CD8-positive, alpha-beta memory T cell (primary cell): ENCODE measurements at regions not wholly inside any gene's neighbourhood (a gene's known extent, or its start where the extent isn't known, plus 50 kb on each side); places are given as distances from the start of the nearest gene placed in this dataset.
"Not testable (repeated sequence)": the region's sequence is repeated elsewhere in the genome, so short reads cannot be mapped to it uniquely, and the experiment has no call there.

Experiments
- CTCF ChIA-PET: fragments of 350-600 bp; sonication (Branson Sonifier 250); formaldehyde crosslinking; loops from one replicate; lab custom pipeline; 2021; ENCODE audit warnings: antibody characterized with exemption; lab: Charles Lee
- POLR2A ChIA-PET: fragments of 350-600 bp; sonication (Branson Sonifier 250); formaldehyde crosslinking; loops from one replicate; lab custom pipeline; 2021; ENCODE audit warnings: antibody characterized with exemption; lab: Charles Lee
- DNase-seq, 5 donors: peaks; one replicate each; pipeline versions ENCODE4 v3.0.0 to v3.0.0-alpha.2; 2020 to 2022; ENCODE audit warnings: mixed read lengths in 1 of 5
- H3K27ac ChIP-seq: one replicate; pipeline ENCODE4 v1.7.0; 2013; ENCODE audit warnings: low read depth, mild to moderate bottlenecking, low read length, moderate library complexity
- H3K27me3 ChIP-seq: 2 replicates; pipeline ENCODE4 v1.7.0; 2013; ENCODE audit warnings: low read length, mild to moderate bottlenecking; ENCODE audit not compliant: insufficient read depth, poor library complexity, severe bottlenecking
- H3K36me3 ChIP-seq: 2 replicates; pipeline ENCODE4 v1.7.0; 2013; ENCODE audit warnings: mild to moderate bottlenecking, low read length, moderate library complexity; ENCODE audit not compliant: insufficient read depth
- H3K4me1 ChIP-seq: 2 replicates; pipeline ENCODE4 v1.7.0; 2013; ENCODE audit warnings: mild to moderate bottlenecking, low read length, moderate library complexity; ENCODE audit not compliant: insufficient read depth
- H3K4me3 ChIP-seq: 2 replicates; pipeline ENCODE4 v1.7.0; 2013; ENCODE audit warnings: mild to moderate bottlenecking, low read length
- H3K9me3 ChIP-seq: 2 replicates; pipeline ENCODE4 v1.7.0; 2013; ENCODE audit warnings: mild to moderate bottlenecking, low read length
- H3K27ac Mint-ChIP-seq, 8 donors: one replicate each; pipeline ENCODE4 v1.8.0; 2020 to 2021; ENCODE audit warnings: mixed read lengths in 8 of 8, mild to moderate bottlenecking in 6 of 8, inconsistent platforms in 3 of 8, moderate library complexity in 3 of 8
- H3K27me3 Mint-ChIP-seq, 2 donors: one replicate each; pipeline ENCODE4 v1.8.0; 2020 to 2021; ENCODE audit warnings: mixed read lengths in 2 of 2, mild to moderate bottlenecking in 1 of 2, moderate library complexity in 1 of 2
- H3K36me3 Mint-ChIP-seq, 3 donors: one replicate each; pipeline ENCODE4 v1.8.0; 2020 to 2021; ENCODE audit warnings: mixed read lengths in 3 of 3, inconsistent platforms in 1 of 3, mild to moderate bottlenecking in 1 of 3
- H3K4me1 Mint-ChIP-seq, 3 donors: one replicate each; pipeline ENCODE4 v1.8.0; 2020 to 2021; ENCODE audit warnings: mixed read lengths in 3 of 3, inconsistent platforms in 1 of 3, mild to moderate bottlenecking in 1 of 3
- H3K4me3 Mint-ChIP-seq, 7 donors: one replicate each; pipeline ENCODE4 v1.8.0; 2020 to 2021; ENCODE audit warnings: mixed read lengths in 7 of 7, mild to moderate bottlenecking in 6 of 7, moderate library complexity in 4 of 7, inconsistent platforms in 2 of 7
- H3K9me3 Mint-ChIP-seq, 5 donors: one replicate each; pipeline ENCODE4 v1.8.0; 2020 to 2022; ENCODE audit warnings: mixed read lengths in 5 of 5, mild to moderate bottlenecking in 3 of 5, moderate library complexity in 2 of 5, inconsistent platforms in 1 of 5

- H3K27me3 ChIP-seq, result no peaks in the 10 kb centered on the region
- Mint-ChIP-seq H3K36me3 (no peaks in the 10 kb centered on the region), H3K4me1 (no peaks in the 10 kb centered on the region), H3K4me3 (no peak overlapping the region), H3K27me3 (no peaks in the 10 kb centered on the region), H3K27ac (no peak overlapping the region), H3K9me3 (peaks cover 0 to 17% (median 4%) of the 10 kb centered on the region in 5 donors)
- CTCF ChIA-PET, result no interaction called here
- POLR2A ChIA-PET, result no interaction called here
- H3K4me1 ChIP-seq, result no peaks in the 10 kb centered on the region
- no peak overlapping the region for H3K4me3 ChIP-seq
- H3K27ac ChIP-seq, result no peak overlapping the region
- no peaks in the 10 kb centered on the region for H3K9me3 ChIP-seq
- DNase-seq, result no peak
- H3K36me3 ChIP-seq, result no peaks in the 10 kb centered on the region
Observed at GRCh38 chr6:98054453-98054852, 771.4 kb upstream of the MMS22L start.

- CTCF ChIA-PET, result no interaction called here
- no peaks in the 10 kb centered on the region for H3K36me3 Mint-ChIP-seq
Observed at GRCh38 chr6:98056955-98057354, 773.9 kb upstream of the MMS22L start.

GRCh38 chr6:98067375-98067774 lies 767.0 kb upstream of the POU3F2 start:
- Mint-ChIP-seq H3K36me3 (no peaks in the 10 kb centered on the region), H3K4me3 (no peak overlapping the region), H3K27ac (no peak overlapping the region), H3K4me1 (no peaks in the 10 kb centered on the region), H3K27me3 (no peaks in the 10 kb centered on the region), H3K9me3 (peaks cover 0 to 25% (median 2%) of the 10 kb centered on the region in 5 donors)
- POLR2A ChIA-PET, result no interaction called here
- Histone ChIP-seq H3K27ac (no peak overlapping the region), H3K4me3 (no peak overlapping the region), H3K4me1 (no peaks in the 10 kb centered on the region), H3K36me3 (no peaks in the 10 kb centered on the region), H3K27me3 (no peaks in the 10 kb centered on the region), H3K9me3 (no peaks in the 10 kb centered on the region)
- no peak for DNase-seq
- CTCF ChIA-PET, result no interaction called here

More at GRCh38 chr6:98056955-98057354, 773.9 kb upstream of the MMS22L start:
- Histone ChIP-seq H3K4me3 (no peak overlapping the region), H3K4me1 (no peaks in the 10 kb centered on the region), H3K36me3 (no peaks in the 10 kb centered on the region), H3K27ac (no peak overlapping the region), H3K27me3 (no peaks in the 10 kb centered on the region), H3K9me3 (no peaks in the 10 kb centered on the region)
- Mint-ChIP-seq H3K9me3 (peaks cover 0 to 17% (median 0%) of the 10 kb centered on the region in 5 donors), H3K4me1 (no peaks in the 10 kb centered on the region), H3K27me3 (no peaks in the 10 kb centered on the region), H3K27ac (no peak overlapping the region), H3K4me3 (no peak overlapping the region)
- POLR2A ChIA-PET, result no interaction called here
- no peak for DNase-seq

GRCh38 chr6:98088537-98088936 lies 745.8 kb upstream of the POU3F2 start:
- H3K27ac Mint-ChIP-seq, H3K27me3 ChIP-seq, H3K36me3 ChIP-seq, H3K27me3 Mint-ChIP-seq, H3K36me3 Mint-ChIP-seq, H3K27ac ChIP-seq, POLR2A ChIA-PET, H3K4me1 Mint-ChIP-seq, H3K4me1 ChIP-seq, H3K9me3 ChIP-seq, H3K4me3 Mint-ChIP-seq, CTCF ChIA-PET, H3K4me3 ChIP-seq: not testable (repeated sequence)
- peaks cover 0 to 22% (median 8%) of the 10 kb centered on the region in 5 donors for H3K9me3 Mint-ChIP-seq
- DNase-seq, result peak in 1 of 5 donors; percentile 24

- no peaks in the 10 kb centered on the region for H3K27me3 Mint-ChIP-seq
- no peak overlapping the region for H3K4me3 Mint-ChIP-seq
- H3K27me3 ChIP-seq, result no peaks in the 10 kb centered on the region
- H3K4me3 ChIP-seq, result no peak overlapping the region
- H3K27ac Mint-ChIP-seq, result no peak overlapping the region
- H3K36me3 Mint-ChIP-seq, result no peaks in the 10 kb centered on the region
- no peaks in the 10 kb centered on the region for H3K4me1 Mint-ChIP-seq
- H3K9me3 ChIP-seq, result no peaks in the 10 kb centered on the region
- DNase-seq, result no peak
- peaks cover 0 to 11% (median 4%) of the 10 kb centered on the region in 5 donors for H3K9me3 Mint-ChIP-seq
- no peaks in the 10 kb centered on the region for H3K36me3 ChIP-seq
- POLR2A ChIA-PET, result no interaction called here
- CTCF ChIA-PET, result no interaction called here
- no peak overlapping the region for H3K27ac ChIP-seq
- H3K4me1 ChIP-seq, result no peaks in the 10 kb centered on the region
Observed at GRCh38 chr6:98092331-98092730, 742.0 kb upstream of the POU3F2 start.

- H3K4me1 Mint-ChIP-seq, result no peaks in the 10 kb centered on the region
- ChIA-PET CTCF (no interaction called here), POLR2A (no interaction called here)
- H3K27me3 ChIP-seq, result no peaks in the 10 kb centered on the region
- H3K27me3 Mint-ChIP-seq, result no peaks in the 10 kb centered on the region
- H3K4me1 ChIP-seq, result no peaks in the 10 kb centered on the region
- no peak overlapping the region for H3K27ac Mint-ChIP-seq
- DNase-seq, result no peak
- no peaks in the 10 kb centered on the region for H3K9me3 ChIP-seq
- no peak overlapping the region for H3K4me3 ChIP-seq
- H3K36me3 Mint-ChIP-seq, result no peaks in the 10 kb centered on the region
- H3K9me3 Mint-ChIP-seq, result peaks cover 0 to 10% (median 3%) of the 10 kb centered on the region in 5 donors
- no peak overlapping the region for H3K4me3 Mint-ChIP-seq
- H3K36me3 ChIP-seq, result no peaks in the 10 kb centered on the region
- H3K27ac ChIP-seq, result no peak overlapping the region
Observed at GRCh38 chr6:98094696-98095095, 739.7 kb upstream of the POU3F2 start.

- ChIA-PET CTCF (no interaction called here), POLR2A (no interaction called here)
- Histone ChIP-seq H3K4me1 (no peaks in the 10 kb centered on the region), H3K27ac (no peak overlapping the region), H3K27me3 (no peaks in the 10 kb centered on the region), H3K9me3 (no peaks in the 10 kb centered on the region), H3K36me3 (no peaks in the 10 kb centered on the region), H3K4me3 (no peak overlapping the region)
- H3K36me3 Mint-ChIP-seq, result no peaks in the 10 kb centered on the region
- no peak overlapping the region for H3K4me3 Mint-ChIP-seq
- no peak overlapping the region for H3K27ac Mint-ChIP-seq
- DNase-seq, result no peak
- H3K4me1 Mint-ChIP-seq, result no peaks in the 10 kb centered on the region
- H3K27me3 Mint-ChIP-seq, result no peaks in the 10 kb centered on the region
- H3K9me3 Mint-ChIP-seq, result peaks cover 0 to 29% (median 12%) of the 10 kb centered on the region in 5 donors
Observed at GRCh38 chr6:98107801-98108200, 726.6 kb upstream of the POU3F2 start.

GRCh38 chr6:98116455-98116854 lies 717.9 kb upstream of the POU3F2 start:
- Histone ChIP-seq H3K4me1 (no peaks in the 10 kb centered on the region), H3K4me3 (no peak overlapping the region), H3K27ac (no peak overlapping the region), H3K27me3 (no peaks in the 10 kb centered on the region), H3K36me3 (no peaks in the 10 kb centered on the region), H3K9me3 (no peaks in the 10 kb centered on the region)
- H3K9me3 Mint-ChIP-seq, result peaks cover 0 to 11% (median 3%) of the 10 kb centered on the region in 5 donors
- no peaks in the 10 kb centered on the region for H3K27me3 Mint-ChIP-seq
- H3K4me1 Mint-ChIP-seq, result no peaks in the 10 kb centered on the region
- DNase-seq, result no peak
- POLR2A ChIA-PET, result no interaction called here
- no peaks in the 10 kb centered on the region for H3K36me3 Mint-ChIP-seq
- no peak overlapping the region for H3K27ac Mint-ChIP-seq
- no peak overlapping the region for H3K4me3 Mint-ChIP-seq
- CTCF ChIA-PET, result no interaction called here

GRCh38 chr6:98117068-98117467 lies 717.3 kb upstream of the POU3F2 start:
- no peaks in the 10 kb centered on the region for H3K9me3 ChIP-seq
- Mint-ChIP-seq H3K36me3 (no peaks in the 10 kb centered on the region), H3K9me3 (peaks cover 0 to 8% (median 3%) of the 10 kb centered on the region in 5 donors), H3K27ac (no peak overlapping the region), H3K4me3 (no peak overlapping the region), H3K27me3 (no peaks in the 10 kb centered on the region), H3K4me1 (no peaks in the 10 kb centered on the region)
- POLR2A ChIA-PET, result no interaction called here
- no peak overlapping the region for H3K27ac ChIP-seq
- no peak for DNase-seq
- no peaks in the 10 kb centered on the region for H3K4me1 ChIP-seq
- H3K4me3 ChIP-seq, result no peak overlapping the region
- no peaks in the 10 kb centered on the region for H3K27me3 ChIP-seq
- H3K36me3 ChIP-seq, result no peaks in the 10 kb centered on the region
- CTCF ChIA-PET, result no interaction called here
